ENCODE measurements at regions not wholly inside any gene's neighbourhood (a gene's known extent, or its start where the extent isn't known, plus 50 kb on each side); places are given as distances from the start of the nearest gene placed in this dataset.
"Not testable (repeated sequence)": the region's sequence is repeated elsewhere in the genome, so short reads cannot be mapped to it uniquely, and the experiment has no call there.

DNA sequence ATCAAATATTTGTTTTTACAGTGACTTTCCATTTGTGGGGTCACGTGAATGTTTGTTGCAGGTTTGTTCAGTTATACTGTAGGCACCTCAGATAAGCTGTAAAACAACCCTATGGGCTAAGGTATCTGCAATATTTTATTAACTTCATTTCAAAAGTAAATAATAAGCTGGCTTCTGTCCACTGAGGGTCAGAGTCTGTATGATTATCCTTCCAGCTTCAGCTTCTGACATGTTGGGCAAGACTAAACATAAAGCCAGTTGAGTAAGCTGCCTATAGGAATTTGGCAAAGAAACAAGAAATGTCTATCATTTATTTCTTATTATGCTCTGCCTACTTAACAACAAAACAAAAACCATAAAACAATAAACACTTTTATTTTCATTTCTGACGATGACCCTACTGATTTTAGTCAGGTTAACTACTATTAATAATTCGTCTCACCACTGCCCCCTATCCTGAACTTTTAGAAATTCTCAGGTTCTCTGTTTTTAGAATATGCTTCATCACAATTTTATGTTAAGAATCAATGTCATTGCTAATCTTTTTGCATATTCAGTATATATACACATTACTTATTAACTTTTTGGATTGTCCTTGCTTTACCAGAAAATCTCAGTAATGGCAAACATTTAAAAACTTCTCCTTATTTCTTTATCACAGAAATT, 413.6 kb upstream of the ADAMTSL1 start:
- TF ChIP-seq, protein P1, sequence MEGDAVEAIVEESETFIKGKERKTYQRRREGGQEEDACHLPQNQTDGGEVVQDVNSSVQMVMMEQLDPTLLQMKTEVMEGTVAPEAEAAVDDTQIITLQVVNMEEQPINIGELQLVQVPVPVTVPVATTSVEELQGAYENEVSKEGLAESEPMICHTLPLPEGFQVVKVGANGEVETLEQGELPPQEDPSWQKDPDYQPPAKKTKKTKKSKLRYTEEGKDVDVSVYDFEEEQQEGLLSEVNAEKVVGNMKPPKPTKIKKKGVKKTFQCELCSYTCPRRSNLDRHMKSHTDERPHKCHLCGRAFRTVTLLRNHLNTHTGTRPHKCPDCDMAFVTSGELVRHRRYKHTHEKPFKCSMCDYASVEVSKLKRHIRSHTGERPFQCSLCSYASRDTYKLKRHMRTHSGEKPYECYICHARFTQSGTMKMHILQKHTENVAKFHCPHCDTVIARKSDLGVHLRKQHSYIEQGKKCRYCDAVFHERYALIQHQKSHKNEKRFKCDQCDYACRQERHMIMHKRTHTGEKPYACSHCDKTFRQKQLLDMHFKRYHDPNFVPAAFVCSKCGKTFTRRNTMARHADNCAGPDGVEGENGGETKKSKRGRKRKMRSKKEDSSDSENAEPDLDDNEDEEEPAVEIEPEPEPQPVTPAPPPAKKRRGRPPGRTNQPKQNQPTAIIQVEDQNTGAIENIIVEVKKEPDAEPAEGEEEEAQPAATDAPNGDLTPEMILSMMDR (conservative IDR thresholded peaks at IDR 0.05; ENCODE audit: low read depth, low read length): peak; percentile 33
- no peak overlapping the region for H3K4me3 ChIP-seq (ENCODE audit: low read depth, low read length)
- no peak for DNase-seq (ENCODE audit: low read depth)

DNA sequence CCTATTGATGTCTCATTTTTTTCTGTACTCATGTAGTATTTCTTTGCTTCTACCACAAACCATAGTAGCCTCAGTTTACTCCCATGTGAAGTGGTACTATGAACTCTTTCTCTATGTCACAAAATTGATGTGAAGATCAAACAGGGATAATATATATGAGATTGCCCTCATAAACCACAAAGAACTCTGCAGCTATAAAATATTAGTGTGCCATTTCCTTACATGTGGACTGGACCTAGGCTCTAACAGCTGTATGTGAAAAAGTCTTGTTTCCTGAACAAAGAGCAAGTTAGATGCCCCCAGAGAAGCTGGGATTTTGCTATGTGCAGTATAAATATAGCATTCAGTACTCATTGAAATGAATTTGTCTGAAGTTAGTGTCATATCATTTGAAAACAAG, 412.6 kb upstream of the ADAMTSL1 start:
- no peak for DNase-seq (ENCODE audit: low read depth)
- no peak overlapping the region for H3K4me3 ChIP-seq (ENCODE audit: low read depth, low read length)
- TF ChIP-seq, protein P1 (conservative IDR thresholded peaks at IDR 0.05; ENCODE audit: low read depth, low read length): no peak

DNA sequence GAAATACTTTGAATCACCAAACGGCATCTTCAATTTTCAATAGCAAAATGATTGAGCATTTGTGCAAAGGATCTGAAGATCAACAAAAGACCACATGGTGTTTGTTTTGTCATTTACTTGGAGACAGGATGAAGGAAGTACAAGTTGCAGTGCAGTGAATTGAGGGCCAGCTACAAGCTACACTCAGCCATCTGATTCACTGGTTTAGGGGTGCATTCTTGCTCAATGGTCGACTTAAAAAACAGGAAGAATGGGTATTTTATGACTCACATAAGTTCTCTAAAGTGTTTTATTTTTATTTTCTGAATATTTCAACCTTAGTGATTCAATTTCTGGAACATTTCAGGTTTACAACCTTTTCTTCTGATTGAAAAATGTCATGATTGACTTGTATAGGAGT, 412.1 kb upstream of the ADAMTSL1 start:
- TF ChIP-seq, protein P1 (conservative IDR thresholded peaks at IDR 0.05; ENCODE audit: low read depth, low read length): no peak
- no peak overlapping the region for H3K4me3 ChIP-seq (ENCODE audit: low read depth, low read length)
- DNase-seq (ENCODE audit: low read depth): no peak

DNA sequence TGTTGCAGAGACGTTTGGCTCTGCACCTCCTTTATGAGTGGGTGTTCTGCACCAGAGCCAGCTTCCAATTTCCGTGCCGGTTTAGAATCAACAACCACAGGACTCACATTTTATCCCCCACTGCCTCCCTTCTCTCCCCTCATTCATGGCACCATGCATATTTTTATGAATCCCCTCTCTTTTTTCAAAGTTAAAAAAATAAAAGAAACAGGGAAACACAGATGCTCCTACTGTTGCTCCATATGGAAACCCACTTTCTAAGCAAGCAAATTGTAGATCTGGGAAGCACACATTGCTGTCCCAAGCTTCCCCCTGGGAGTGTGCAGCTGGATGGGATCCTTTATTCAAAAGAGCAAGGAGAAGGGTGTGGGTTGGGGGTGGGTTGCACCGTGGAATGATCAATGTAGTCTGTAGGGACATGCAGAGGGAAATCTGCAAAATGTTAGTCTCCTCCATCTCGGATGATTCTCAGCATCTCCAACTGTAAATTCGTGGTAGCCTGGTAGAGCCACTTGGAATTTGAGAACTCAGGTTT, 410.0 kb upstream of the ADAMTSL1 start:
- TF ChIP-seq, protein P1 (conservative IDR thresholded peaks at IDR 0.05; ENCODE audit: low read depth, low read length): no peak
- H3K4me3 ChIP-seq (ENCODE audit: low read depth, low read length): no peak overlapping the region
- no peak for DNase-seq (ENCODE audit: low read depth)

DNA sequence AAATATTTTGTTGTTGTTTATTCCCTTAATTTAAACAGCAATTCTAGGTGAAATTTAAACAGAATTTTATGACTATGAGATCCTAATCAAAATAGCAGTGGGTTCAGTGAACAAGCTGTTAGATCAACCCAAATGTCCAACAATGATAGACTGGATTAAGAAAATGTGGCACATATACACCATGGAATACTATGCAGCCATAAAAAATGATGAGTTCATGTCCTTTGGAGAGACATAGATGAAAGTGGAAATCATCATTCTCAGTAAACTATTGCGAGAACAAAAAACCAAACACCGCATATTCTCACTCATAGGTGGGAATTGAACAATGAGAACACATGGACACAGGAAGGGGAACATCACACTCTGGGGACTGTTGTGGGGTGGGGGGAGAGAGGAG, 407.3 kb upstream of the ADAMTSL1 start:
- not testable (repeated sequence) for H3K4me3 ChIP-seq (ENCODE audit: low read depth, low read length); DNase-seq (ENCODE audit: low read depth)

DNA sequence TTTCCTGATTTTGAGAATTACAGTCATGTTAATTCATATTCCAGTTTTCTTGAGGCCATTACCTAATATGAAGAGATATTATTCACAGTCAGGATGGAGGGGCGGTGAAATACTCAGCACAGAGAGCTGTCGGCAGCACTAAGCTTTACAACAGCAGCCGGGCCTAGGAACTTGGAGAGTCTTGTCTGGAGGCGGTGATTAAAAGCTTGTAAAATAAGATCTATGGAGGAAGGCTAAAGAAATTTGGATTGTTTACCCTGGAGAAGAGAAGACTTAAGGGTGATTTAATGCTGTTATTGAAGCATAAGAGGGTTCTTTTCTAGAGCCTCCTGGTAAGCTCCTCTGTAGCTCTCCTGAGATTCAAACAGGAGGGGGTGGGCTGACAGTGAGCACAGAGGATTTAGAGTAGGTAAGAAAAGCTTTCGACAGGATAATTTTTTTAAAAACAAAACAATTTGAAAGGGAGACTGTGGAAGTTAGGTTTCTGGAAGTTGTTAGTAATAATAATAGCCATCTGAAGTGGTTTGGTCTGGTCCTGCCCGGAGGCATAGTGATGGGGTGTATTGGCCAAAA, 406.3 kb upstream of the ADAMTSL1 start:
- H3K4me3 ChIP-seq (ENCODE audit: low read depth, low read length): no peak overlapping the region
- DNase-seq (ENCODE audit: low read depth): no peak
- TF ChIP-seq, protein P1 (conservative IDR thresholded peaks at IDR 0.05; ENCODE audit: low read depth, low read length): no peak

DNA sequence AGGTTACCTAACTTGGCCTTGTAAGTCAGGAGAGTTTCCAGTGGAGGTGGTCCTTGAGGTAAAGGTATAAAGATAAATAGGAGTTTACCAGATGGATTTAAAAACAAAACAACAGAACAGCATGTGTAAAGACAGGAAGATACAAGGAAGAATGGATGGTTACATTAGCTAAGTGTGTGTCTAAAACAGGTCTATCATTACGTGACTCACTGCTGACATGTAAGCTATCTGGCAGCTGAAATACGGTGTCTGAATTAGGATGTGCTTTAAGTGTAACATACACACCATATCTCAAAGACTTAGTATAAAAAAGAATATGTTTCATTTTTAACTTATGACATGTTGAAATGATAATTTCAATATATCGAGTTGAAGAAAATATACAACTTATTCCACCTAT, 405.1 kb upstream of the ADAMTSL1 start:
- TF ChIP-seq, protein P1 (conservative IDR thresholded peaks at IDR 0.05; ENCODE audit: low read depth, low read length): no peak
- H3K4me3 ChIP-seq (ENCODE audit: low read depth, low read length): no peak overlapping the region
- no peak for DNase-seq (ENCODE audit: low read depth)

All from epithelial cell of proximal tubule (primary cell).